WTC11 (cell line): ENCODE measurements at regions not wholly inside any gene's neighbourhood (a gene's known extent, or its start where the extent isn't known, plus 50 kb on each side); places are given as distances from the start of the nearest gene placed in this dataset.

Experiments used
- CTCF ChIP-seq: fragments of 200-600 bp; IDR thresholded peaks from 2 replicates; pipeline ENCODE4 v1.8.0; 2022; ENCODE audit warnings: antibody characterized with exemption
- NFE2L1 ChIP-seq: sonication (generic); formaldehyde crosslinking; IDR thresholded peaks from 2 replicates; pipeline ENCODE4 v1.8.1; 2023; ENCODE audit warnings: missing genetic modification reagents

DNA sequence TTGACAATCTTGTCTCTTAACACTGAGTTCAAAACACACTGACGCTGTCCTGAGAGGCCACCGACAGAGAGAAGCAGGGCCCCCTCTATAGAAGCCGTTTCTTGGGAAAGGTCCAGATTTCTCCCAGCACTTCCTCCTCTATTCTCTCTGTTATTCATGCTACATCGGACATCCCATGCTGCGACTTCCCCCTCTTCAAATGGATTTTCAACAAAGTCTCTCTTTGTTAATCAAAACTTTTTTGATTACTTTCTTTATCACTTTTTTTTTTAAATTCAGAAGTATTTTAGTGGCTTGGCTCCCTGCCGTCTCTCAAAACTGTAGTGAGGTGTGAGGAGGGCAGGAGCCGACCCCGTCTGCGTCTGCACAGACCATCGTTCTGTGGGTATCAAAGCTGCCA is 298.9 kb upstream of the PITRM1 start:
- TF ChIP-seq NFE2L1 (CRISPR knock-in tag): no peak
- no peak for TF ChIP-seq CTCF
